ENCODE measurements at regions not wholly inside any gene's neighbourhood (a gene's known extent, or its start where the extent isn't known, plus 50 kb on each side); places are given as distances from the start of the nearest gene placed in this dataset.
A peak's percentile ranks its signal among the peaks of the same experiment; 100 is the strongest.

DNA sequence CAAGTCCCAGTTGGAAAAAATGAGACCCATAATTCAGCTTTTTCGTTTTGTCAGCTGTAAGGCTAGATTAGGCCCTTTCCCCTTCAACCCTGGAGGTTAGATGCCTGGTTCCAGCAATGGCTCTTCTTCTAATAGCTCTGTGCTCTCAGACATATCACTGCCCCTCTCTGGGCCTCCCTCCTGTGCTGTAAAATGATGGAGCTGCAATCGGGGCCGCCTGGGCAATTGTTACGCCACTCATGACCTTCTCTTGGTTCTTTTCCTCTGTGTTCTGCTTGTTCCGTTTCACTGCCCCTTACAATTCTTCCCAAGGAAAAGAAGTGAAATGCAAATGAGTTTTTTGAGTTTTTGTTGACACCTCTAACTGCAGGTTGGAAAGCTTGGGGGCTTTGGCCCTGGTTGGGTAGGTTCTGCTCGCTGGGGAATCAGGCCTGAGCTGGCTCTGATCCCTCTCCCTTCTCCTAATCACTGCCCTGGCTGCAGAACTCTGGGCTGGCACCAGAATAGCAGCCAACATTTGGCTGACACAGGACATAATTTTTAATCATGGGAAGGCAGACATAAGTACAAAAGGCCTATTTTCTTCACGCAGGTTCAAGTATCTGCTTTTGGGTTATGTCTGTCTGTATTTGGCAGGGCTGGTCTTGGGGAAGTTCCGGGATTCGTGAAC lies 110.9 kb downstream of the FOXD1 start:
- TF ChIP-seq, protein P1, sequence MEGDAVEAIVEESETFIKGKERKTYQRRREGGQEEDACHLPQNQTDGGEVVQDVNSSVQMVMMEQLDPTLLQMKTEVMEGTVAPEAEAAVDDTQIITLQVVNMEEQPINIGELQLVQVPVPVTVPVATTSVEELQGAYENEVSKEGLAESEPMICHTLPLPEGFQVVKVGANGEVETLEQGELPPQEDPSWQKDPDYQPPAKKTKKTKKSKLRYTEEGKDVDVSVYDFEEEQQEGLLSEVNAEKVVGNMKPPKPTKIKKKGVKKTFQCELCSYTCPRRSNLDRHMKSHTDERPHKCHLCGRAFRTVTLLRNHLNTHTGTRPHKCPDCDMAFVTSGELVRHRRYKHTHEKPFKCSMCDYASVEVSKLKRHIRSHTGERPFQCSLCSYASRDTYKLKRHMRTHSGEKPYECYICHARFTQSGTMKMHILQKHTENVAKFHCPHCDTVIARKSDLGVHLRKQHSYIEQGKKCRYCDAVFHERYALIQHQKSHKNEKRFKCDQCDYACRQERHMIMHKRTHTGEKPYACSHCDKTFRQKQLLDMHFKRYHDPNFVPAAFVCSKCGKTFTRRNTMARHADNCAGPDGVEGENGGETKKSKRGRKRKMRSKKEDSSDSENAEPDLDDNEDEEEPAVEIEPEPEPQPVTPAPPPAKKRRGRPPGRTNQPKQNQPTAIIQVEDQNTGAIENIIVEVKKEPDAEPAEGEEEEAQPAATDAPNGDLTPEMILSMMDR (IDR thresholded peaks at IDR 0.05; ENCODE audit: insufficient read depth, low read length): no peak
- no peak for DNase-seq (ENCODE audit: low read depth)
- no peak overlapping the region for H3K4me3 ChIP-seq (ENCODE audit: low read depth, low read length)

- TF ChIP-seq, protein P1 (IDR thresholded peaks at IDR 0.05; ENCODE audit: insufficient read depth, low read length): no peak
- peak; percentile 46 for DNase-seq (ENCODE audit: low read depth)
- H3K4me3 ChIP-seq (ENCODE audit: low read depth, low read length): no peak overlapping the region
These were observed 112.2 kb downstream of the FOXD1 start for GRCh38 chr5:73336366-73336765.

DNA sequence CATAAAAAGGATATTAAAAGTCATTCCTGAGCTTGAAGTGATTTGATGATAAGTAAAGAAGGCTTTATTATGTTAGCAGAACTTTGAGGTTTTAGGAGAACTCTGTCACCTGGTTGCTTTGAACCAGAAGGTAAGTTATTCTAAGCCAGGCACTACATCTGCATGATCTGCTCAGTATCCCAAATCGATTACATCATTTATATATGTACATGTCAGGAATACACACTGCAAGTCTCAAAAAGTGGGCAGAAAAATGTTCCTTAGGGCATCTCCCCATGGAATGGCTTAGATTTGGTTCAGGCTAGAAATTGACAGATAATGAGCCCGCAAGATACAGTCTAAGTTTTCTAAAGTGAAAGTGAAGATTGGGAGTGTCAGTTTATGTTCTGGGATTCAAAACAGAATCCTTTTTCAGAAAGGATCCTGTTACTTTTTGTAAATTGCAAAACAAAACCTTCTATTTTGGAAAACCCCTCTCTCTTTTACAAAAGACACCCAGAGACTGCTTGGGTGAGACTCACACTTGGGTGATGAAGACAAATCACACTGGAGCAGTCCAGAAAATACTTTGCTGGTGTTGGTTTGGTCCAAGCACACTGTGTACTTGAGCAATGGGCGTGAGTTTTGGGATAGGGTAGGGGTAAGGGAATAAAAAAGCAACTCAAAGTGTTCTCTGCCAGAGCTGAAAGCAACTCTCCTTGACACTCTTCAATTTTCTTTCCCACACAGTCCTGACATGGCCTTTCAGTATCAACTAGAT lies 114.5 kb downstream of the FOXD1 start:
- DNase-seq (ENCODE audit: low read depth): no peak
- no peak overlapping the region for H3K4me3 ChIP-seq (ENCODE audit: low read depth, low read length)
- TF ChIP-seq, protein P1 (IDR thresholded peaks at IDR 0.05; ENCODE audit: insufficient read depth, low read length): no peak

DNA sequence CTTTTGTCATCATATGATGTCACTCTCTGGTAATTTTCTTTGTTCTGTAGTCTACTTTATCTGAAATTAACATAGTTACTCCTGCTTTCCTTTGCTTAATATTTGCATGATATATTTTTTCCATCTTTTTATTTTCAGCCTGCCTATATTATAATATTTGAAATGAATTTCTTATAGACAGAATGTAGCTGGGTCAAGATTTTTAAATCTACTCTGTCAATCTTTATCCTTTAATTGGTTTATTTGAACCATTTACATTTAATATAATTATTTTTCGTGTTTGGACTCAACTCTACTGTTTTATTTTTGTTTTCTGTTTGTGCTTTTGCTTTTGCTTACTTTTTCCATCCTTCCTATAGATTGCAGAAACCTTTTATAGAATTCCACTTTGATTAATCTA lies 118.0 kb downstream of the FOXD1 start:
- no peak for DNase-seq (ENCODE audit: low read depth)
- TF ChIP-seq, protein P1 (IDR thresholded peaks at IDR 0.05; ENCODE audit: insufficient read depth, low read length): no peak

DNA sequence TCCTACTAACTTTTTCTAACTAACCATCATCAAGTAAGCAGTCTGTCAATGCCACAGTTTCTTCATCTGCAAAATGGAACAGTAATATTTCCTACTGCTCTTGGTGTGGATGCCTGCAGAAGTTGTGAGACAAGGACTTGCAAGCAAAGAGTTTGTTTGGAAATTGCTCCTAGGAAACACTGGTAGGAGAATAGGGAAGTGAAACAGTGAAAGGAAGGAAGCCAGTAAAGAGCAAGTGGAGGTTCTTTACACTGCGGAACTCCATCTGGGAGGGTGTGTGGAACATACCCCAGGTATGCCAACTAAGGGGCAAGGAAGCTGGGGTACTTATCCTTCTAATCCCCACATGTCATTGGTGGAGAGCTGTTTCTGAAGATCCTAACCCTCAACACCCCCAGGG lies 119.9 kb downstream of the FOXD1 start:
- TF ChIP-seq, protein P1 (IDR thresholded peaks at IDR 0.05; ENCODE audit: insufficient read depth, low read length): no peak
- no peak for DNase-seq (ENCODE audit: low read depth)
- no peak overlapping the region for H3K4me3 ChIP-seq (ENCODE audit: low read depth, low read length)

More for the DNA sequence above, 118.0 kb downstream of the FOXD1 start:
- H3K4me3 ChIP-seq (ENCODE audit: low read depth, low read length): no peak overlapping the region

DNA sequence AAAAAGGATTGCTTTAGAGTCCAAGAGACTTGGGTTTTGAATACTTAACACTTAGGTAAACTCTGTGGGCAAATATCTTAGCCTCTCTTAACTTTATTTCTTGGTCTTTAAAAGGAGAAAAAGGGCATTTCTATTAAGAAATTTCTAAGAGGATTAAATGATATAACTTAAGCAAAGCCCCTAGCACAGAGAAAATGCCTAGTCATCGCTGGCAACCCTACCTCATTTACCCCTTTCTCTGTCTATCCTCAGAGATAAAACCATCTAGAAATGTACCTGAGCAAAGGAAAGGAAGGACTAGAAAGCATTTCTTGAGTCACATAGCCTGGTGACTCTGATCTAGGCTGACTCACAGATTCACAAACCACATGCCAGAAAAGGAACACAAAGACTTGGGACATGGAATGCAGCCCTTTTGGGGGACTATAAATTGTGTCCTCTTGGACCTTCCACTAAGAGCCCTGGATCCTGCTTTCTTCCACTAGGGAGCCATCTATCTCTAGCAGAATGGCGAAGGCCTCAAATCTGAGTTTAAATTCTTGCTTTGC lies 120.6 kb downstream of the FOXD1 start:
- no peak overlapping the region for H3K4me3 ChIP-seq (ENCODE audit: low read depth, low read length)
- DNase-seq (ENCODE audit: low read depth): peak; percentile 9
- TF ChIP-seq, protein P1 (IDR thresholded peaks at IDR 0.05; ENCODE audit: insufficient read depth, low read length): no peak

Measured in fibroblast of the aortic adventitia (primary cell).